Transverse colon (tissue), 4 donors: ENCODE measurements at regions not wholly inside any gene's neighbourhood (a gene's known extent, or its start where the extent isn't known, plus 50 kb on each side); places are given as distances from the start of the nearest gene placed in this dataset.

Source experiments
- DNase-seq: peaks from one replicate; pipeline ENCODE4 v3.0.0-alpha.2; 2019
- H3K27ac ChIP-seq, 4 donors: fragments of 200-600 bp; sonication (generic); 2 replicates each; pipeline ENCODE4 v1.5.1; 2016 to 2018; ENCODE audit warnings: inconsistent platforms in 4 of 4
- H3K27me3 ChIP-seq: fragments of 200-600 bp; sonication (generic); 2 replicates; pipeline ENCODE4 v1.5.1; 2017; ENCODE audit warnings: inconsistent platforms
- H3K36me3 ChIP-seq, 4 donors: fragments of 200-600 bp; sonication (generic); 2 replicates each; pipeline ENCODE4 v1.5.1; 2017 to 2019; ENCODE audit warnings: inconsistent platforms in 4 of 4
- H3K4me1 ChIP-seq, 4 donors: fragments of 200-600 bp; sonication (generic); 2 replicates each; pipeline ENCODE4 v1.5.1; 2017 to 2020; ENCODE audit warnings: inconsistent platforms in 4 of 4
- H3K4me3 ChIP-seq, 4 donors: fragments of 200-600 bp; sonication (generic); 1 replicate in 1 of 4; 2 replicates in 3 of 4; pipeline versions ENCODE4 v1.5.1 to v1.6.1; 2017 to 2019; ENCODE audit warnings: inconsistent platforms in 4 of 4
- H3K9me3 ChIP-seq, 2 donors: fragments of 200-600 bp; sonication (generic); 2 replicates each; pipeline ENCODE4 v1.5.1; 2017 to 2019; ENCODE audit warnings: inconsistent platforms in 2 of 2
- CTCF ChIP-seq, 5 experiments: fragments of 200-600 bp in 3 of 5; fragments of 450-650 bp in 2 of 5; sonication (generic) in 3 of 5; IDR thresholded peaks; 1 replicate in 2 of 5; 2 replicates in 3 of 5; pipeline ENCODE4 v1.5.1; 2016 to 2017; ENCODE audit warnings: antibody characterized with exemption in 5 of 5, inconsistent platforms in 3 of 5, mild to moderate bottlenecking in 2 of 5, moderate library complexity in 1 of 5
- EP300 ChIP-seq: sonication (generic); formaldehyde crosslinking; IDR thresholded peaks from one replicate; pipeline ENCODE4 v1.6.1; 2017; ENCODE audit warnings: antibody characterized with exemption, low read depth
- POLR2A ChIP-seq: fragments of 450-650 bp; IDR thresholded peaks from one replicate; pipeline ENCODE4 v1.6.1; 2016; ENCODE audit warnings: antibody characterized with exemption, mild to moderate bottlenecking, moderate library complexity
- POLR2AphosphoS5 ChIP-seq, 3 donors: sonication (generic); formaldehyde crosslinking; IDR thresholded peaks; one replicate each; pipeline ENCODE4 v1.6.1; 2016; ENCODE audit warnings: antibody characterized with exemption in 3 of 3
- whole genome bisulfite sequencing, 2 donors: methylation state at CpG; one replicate each; pipeline ENCODE4 v1.1.5; 2018; ENCODE audit warnings: low coverage in 1 of 2; 5-methylcytosine and 5-hydroxymethylcytosine counted together
- in situ Hi-C, 4 donors: fragments of 200-750 bp; cut with MboI; loops; one replicate each; pipeline versions ENCODE4 v1.15.0 to v1.15.1; 2017; ENCODE audit warnings: low sequenced_read_pairs in 3 of 4, low pct_ligation_motif_present in 1 of 4, low pct_unique_long_range_greater_than_20kb in 1 of 4
- intact Hi-C: fragments of 100-400 bp; cut with DNase I; formaldehyde crosslinking; loops from one replicate; pipeline ENCODE4 v1.15.1; 2023; ENCODE audit warnings: low total_unique reads

GRCh38 chr16:54456291-54456690 lies 169.7 kb upstream of the IRX3 start:
- Histone ChIP-seq H3K27ac (no peak overlapping the region), H3K36me3 (no peaks in the 10 kb centered on the region), H3K4me1 (peaks cover 0 to 5% (median 0%) of the 10 kb centered on the region in 4 donors), H3K27me3 (peaks cover 6% of the 10 kb centered on the region), H3K9me3 (no peaks in the 10 kb centered on the region), H3K4me3 (no peak overlapping the region)
- WGBS, 2 donors = 73 to 81% methylated on average over 3 to 4 of the region's 4 CpGs
- intact Hi-C loops (no loop called here), in situ Hi-C loops (no loop called here)
- TF ChIP-seq EP300 = no peak
- TF ChIP-seq POLR2AphosphoS5 (IDR thresholded peaks at IDR 0.05) = no peak
- no peak for TF ChIP-seq CTCF (IDR thresholded peaks at IDR 0.05)
- TF ChIP-seq POLR2A = no peak
- DNase-seq = no peak

GRCh38 chr16:54455030-54455725 lies 168.6 kb upstream of the IRX3 start:
- Histone ChIP-seq H3K4me3 (no peak overlapping the region), H3K27ac (no peak overlapping the region), H3K27me3 (no peaks in the 10 kb centered on the region), H3K4me1 (peaks cover 0 to 5% (median 0%) of the 10 kb centered on the region in 4 donors), H3K36me3 (no peaks in the 10 kb centered on the region), H3K9me3 (no peaks in the 10 kb centered on the region)
- in situ Hi-C loops (no loop called here), intact Hi-C loops (no loop called here)
- 32 to 53% methylated on average over 2 to 12 of the region's 12 CpGs for WGBS, 2 donors
- no peak for DNase-seq
- no peak for TF ChIP-seq CTCF (IDR thresholded peaks at IDR 0.05)

- Histone ChIP-seq H3K4me1 (peaks cover 0 to 5% (median 0%) of the 10 kb centered on the region in 4 donors), H3K9me3 (no peaks in the 10 kb centered on the region), H3K4me3 (no peak overlapping the region), H3K27me3 (no peaks in the 10 kb centered on the region), H3K27ac (no peak overlapping the region), H3K36me3 (no peaks in the 10 kb centered on the region)
- TF ChIP-seq POLR2AphosphoS5 (IDR thresholded peaks at IDR 0.05) (no peak), POLR2A (no peak), EP300 (no peak), CTCF (IDR thresholded peaks at IDR 0.05) (no peak)
- intact Hi-C loops (no loop called here), in situ Hi-C loops (no loop called here)
- 67 to 79% methylated on average over 3 to 8 of the region's 8 CpGs for WGBS, 2 donors
- DNase-seq = no peak
Observed at GRCh38 chr16:54454616-54455015, 168.0 kb upstream of the IRX3 start.

GRCh38 chr16:54453871-54454270 lies 167.3 kb upstream of the IRX3 start:
- no peak overlapping the region for H3K27ac ChIP-seq
- H3K27me3 ChIP-seq = no peaks in the 10 kb centered on the region
- no peaks in the 10 kb centered on the region for H3K9me3 ChIP-seq
- in situ Hi-C loops = no loop called here
- H3K4me3 ChIP-seq = no peak overlapping the region
- WGBS, 2 donors = 100% methylated on average over 1 to 2 of the region's 2 CpGs
- H3K36me3 ChIP-seq = no peaks in the 10 kb centered on the region
- no peak for DNase-seq
- intact Hi-C loops = no loop called here
- no peak for TF ChIP-seq POLR2AphosphoS5 (IDR thresholded peaks at IDR 0.05)
- no peak for TF ChIP-seq EP300
- TF ChIP-seq CTCF (IDR thresholded peaks at IDR 0.05) = no peak
- peaks cover 0 to 5% (median 0%) of the 10 kb centered on the region in 4 donors for H3K4me1 ChIP-seq
